Immature natural killer cell (primary cell): ENCODE measurements at regions not wholly inside any gene's neighbourhood (a gene's known extent, or its start where the extent isn't known, plus 50 kb on each side); places are given as distances from the start of the nearest gene placed in this dataset.

ENCODE experiments used
- DNase-seq, 3 donors: peaks; one replicate each; pipeline ENCODE4 v3.0.0; 2022; ENCODE audit warnings: mixed read lengths in 1 of 3
- H3K27ac Mint-ChIP-seq, 6 donors: one replicate each; pipeline ENCODE4 v1.8.0; 2020; ENCODE audit warnings: mixed read lengths in 6 of 6, mild to moderate bottlenecking in 5 of 6, inconsistent platforms in 4 of 6, moderate library complexity in 3 of 6
- H3K27me3 Mint-ChIP-seq, 3 donors: one replicate each; pipeline ENCODE4 v1.8.0; 2020 to 2021; ENCODE audit warnings: low read depth in 3 of 3, mild to moderate bottlenecking in 3 of 3, mixed read lengths in 3 of 3, moderate library complexity in 3 of 3, inconsistent platforms in 1 of 3
- H3K36me3 Mint-ChIP-seq, 3 donors: one replicate each; pipeline ENCODE4 v1.8.0; 2020; ENCODE audit warnings: mixed read lengths in 3 of 3, inconsistent platforms in 2 of 3, mild to moderate bottlenecking in 2 of 3
- H3K4me1 Mint-ChIP-seq, 2 donors: one replicate each; pipeline ENCODE4 v1.8.0; 2020; ENCODE audit warnings: inconsistent platforms in 2 of 2, mild to moderate bottlenecking in 2 of 2, mixed read lengths in 2 of 2, moderate library complexity in 1 of 2
- H3K4me3 Mint-ChIP-seq, 5 donors: one replicate each; pipeline ENCODE4 v1.8.0; 2020; ENCODE audit warnings: mild to moderate bottlenecking in 5 of 5, mixed read lengths in 5 of 5, inconsistent platforms in 3 of 5, moderate library complexity in 3 of 5
- H3K9me3 Mint-ChIP-seq, 6 donors: one replicate each; pipeline ENCODE4 v1.8.0; 2020; ENCODE audit warnings: mild to moderate bottlenecking in 6 of 6, mixed read lengths in 6 of 6, inconsistent platforms in 4 of 6, moderate library complexity in 3 of 6

DNA sequence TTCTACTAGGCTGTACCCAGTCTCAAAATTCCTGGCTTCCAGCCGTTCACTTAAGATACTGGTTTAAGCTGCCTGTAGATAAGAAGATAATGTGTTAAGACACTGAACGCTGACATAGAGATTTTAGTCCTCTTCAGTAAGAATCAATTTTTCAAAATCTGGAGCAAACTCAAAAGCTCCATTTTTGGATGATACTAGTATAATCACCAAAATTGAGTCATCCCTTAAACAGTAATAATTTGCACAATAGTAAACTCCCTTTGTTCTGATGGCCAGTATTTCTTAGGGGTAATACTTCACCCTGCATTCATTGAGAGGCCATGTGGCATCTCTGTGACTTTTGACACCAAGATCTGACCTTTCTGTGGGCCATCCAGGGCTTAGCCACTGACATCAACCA is 299.8 kb upstream of the USP25 start:
- no peak overlapping the region for H3K4me3 Mint-ChIP-seq
- H3K27ac Mint-ChIP-seq = no peak overlapping the region
- H3K9me3 Mint-ChIP-seq = no peaks in the 10 kb centered on the region
- H3K4me1 Mint-ChIP-seq = no peaks in the 10 kb centered on the region
- H3K36me3 Mint-ChIP-seq = no peaks in the 10 kb centered on the region
- no peak for DNase-seq
- peaks cover 0 to 2% (median 1%) of the 10 kb centered on the region in 3 donors for H3K27me3 Mint-ChIP-seq

- Mint-ChIP-seq H3K27me3 (peaks cover 0 to 2% (median 1%) of the 10 kb centered on the region in 3 donors), H3K27ac (no peak overlapping the region), H3K36me3 (no peaks in the 10 kb centered on the region), H3K9me3 (no peaks in the 10 kb centered on the region), H3K4me3 (no peak overlapping the region), H3K4me1 (no peaks in the 10 kb centered on the region)
- DNase-seq = no peak
These were observed 299.2 kb upstream of the USP25 start for GRCh38 chr21:15430577-15430976.

- Mint-ChIP-seq H3K9me3 (no peaks in the 10 kb centered on the region), H3K27ac (no peak overlapping the region), H3K4me3 (no peak overlapping the region), H3K4me1 (no peaks in the 10 kb centered on the region), H3K27me3 (peaks cover 0 to 2% (median 1%) of the 10 kb centered on the region in 3 donors), H3K36me3 (no peaks in the 10 kb centered on the region)
- no peak for DNase-seq
These were observed 298.7 kb upstream of the USP25 start for GRCh38 chr21:15431053-15431452.

- Mint-ChIP-seq H3K36me3 (no peaks in the 10 kb centered on the region), H3K4me3 (no peak overlapping the region), H3K27ac (no peak overlapping the region), H3K27me3 (peaks cover 1 to 2% (median 2%) of the 10 kb centered on the region in 3 donors), H3K4me1 (no peaks in the 10 kb centered on the region), H3K9me3 (no peaks in the 10 kb centered on the region)
- DNase-seq = no peak
These were observed 296.7 kb upstream of the USP25 start for GRCh38 chr21:15433091-15433490.

- Mint-ChIP-seq H3K27me3 (peaks cover 1 to 2% (median 2%) of the 10 kb centered on the region in 3 donors), H3K36me3 (no peaks in the 10 kb centered on the region), H3K4me1 (no peaks in the 10 kb centered on the region), H3K4me3 (no peak overlapping the region), H3K27ac (no peak overlapping the region), H3K9me3 (no peaks in the 10 kb centered on the region)
- DNase-seq = no peak
These were observed 295.4 kb upstream of the USP25 start for GRCh38 chr21:15434163-15434905.

GRCh38 chr21:15436031-15436430 is 293.8 kb upstream of the USP25 start:
- peaks cover 0 to 2% (median 1%) of the 10 kb centered on the region in 3 donors for H3K27me3 Mint-ChIP-seq
- no peaks in the 10 kb centered on the region for H3K4me1 Mint-ChIP-seq
- H3K36me3 Mint-ChIP-seq = no peaks in the 10 kb centered on the region
- no peaks in the 10 kb centered on the region for H3K9me3 Mint-ChIP-seq
- DNase-seq = no peak
- no peak overlapping the region for H3K4me3 Mint-ChIP-seq
- no peak overlapping the region for H3K27ac Mint-ChIP-seq

DNA sequence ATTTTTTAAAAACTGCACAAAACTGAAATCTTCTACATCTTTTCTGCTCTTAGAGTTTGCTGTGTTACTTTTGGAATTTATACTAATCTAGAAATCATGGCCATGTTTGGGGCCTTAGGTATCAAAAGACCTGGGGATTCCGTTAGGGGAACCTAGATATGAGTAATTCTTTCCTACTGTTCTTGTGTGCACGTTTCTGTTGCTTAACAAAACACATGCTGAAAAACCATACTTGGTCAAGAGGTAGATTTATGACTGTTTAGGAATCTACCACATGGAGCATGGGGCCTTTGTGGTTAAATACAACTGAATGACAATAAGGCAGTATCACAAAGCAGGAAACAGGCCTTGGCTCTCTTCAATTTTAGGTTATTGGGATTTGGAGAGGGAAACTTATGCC is 291.9 kb upstream of the USP25 start:
- H3K27ac Mint-ChIP-seq = no peak overlapping the region
- H3K9me3 Mint-ChIP-seq = no peaks in the 10 kb centered on the region
- H3K4me1 Mint-ChIP-seq = no peaks in the 10 kb centered on the region

GRCh38 chr21:15439726-15440125 is 290.1 kb upstream of the USP25 start:
- no peak for DNase-seq
- H3K4me3 Mint-ChIP-seq = no peak overlapping the region
- no peaks in the 10 kb centered on the region for H3K36me3 Mint-ChIP-seq
- peaks cover 0 to 2% (median 0%) of the 10 kb centered on the region in 3 donors for H3K27me3 Mint-ChIP-seq
- no peak overlapping the region for H3K27ac Mint-ChIP-seq
- no peaks in the 10 kb centered on the region for H3K9me3 Mint-ChIP-seq
- no peaks in the 10 kb centered on the region for H3K4me1 Mint-ChIP-seq

More for the DNA sequence above, 291.9 kb upstream of the USP25 start:
- H3K36me3 Mint-ChIP-seq = no peaks in the 10 kb centered on the region
- peaks cover 0 to 2% (median 0%) of the 10 kb centered on the region in 3 donors for H3K27me3 Mint-ChIP-seq
- DNase-seq = no peak
- no peak overlapping the region for H3K4me3 Mint-ChIP-seq

- Mint-ChIP-seq H3K27ac (no peak overlapping the region), H3K9me3 (no peaks in the 10 kb centered on the region), H3K36me3 (no peaks in the 10 kb centered on the region), H3K4me3 (no peak overlapping the region), H3K4me1 (no peaks in the 10 kb centered on the region), H3K27me3 (peaks cover 0 to 2% (median 0%) of the 10 kb centered on the region in 3 donors)
- no peak for DNase-seq
These were observed 288.7 kb upstream of the USP25 start for GRCh38 chr21:15441060-15441493.

GRCh38 chr21:15441992-15442391 is 287.8 kb upstream of the USP25 start:
- Mint-ChIP-seq H3K36me3 (no peaks in the 10 kb centered on the region), H3K27ac (no peak overlapping the region), H3K27me3 (peaks cover 0 to 2% (median 0%) of the 10 kb centered on the region in 3 donors), H3K4me1 (no peaks in the 10 kb centered on the region), H3K4me3 (no peak overlapping the region), H3K9me3 (no peaks in the 10 kb centered on the region)
- no peak for DNase-seq

DNA sequence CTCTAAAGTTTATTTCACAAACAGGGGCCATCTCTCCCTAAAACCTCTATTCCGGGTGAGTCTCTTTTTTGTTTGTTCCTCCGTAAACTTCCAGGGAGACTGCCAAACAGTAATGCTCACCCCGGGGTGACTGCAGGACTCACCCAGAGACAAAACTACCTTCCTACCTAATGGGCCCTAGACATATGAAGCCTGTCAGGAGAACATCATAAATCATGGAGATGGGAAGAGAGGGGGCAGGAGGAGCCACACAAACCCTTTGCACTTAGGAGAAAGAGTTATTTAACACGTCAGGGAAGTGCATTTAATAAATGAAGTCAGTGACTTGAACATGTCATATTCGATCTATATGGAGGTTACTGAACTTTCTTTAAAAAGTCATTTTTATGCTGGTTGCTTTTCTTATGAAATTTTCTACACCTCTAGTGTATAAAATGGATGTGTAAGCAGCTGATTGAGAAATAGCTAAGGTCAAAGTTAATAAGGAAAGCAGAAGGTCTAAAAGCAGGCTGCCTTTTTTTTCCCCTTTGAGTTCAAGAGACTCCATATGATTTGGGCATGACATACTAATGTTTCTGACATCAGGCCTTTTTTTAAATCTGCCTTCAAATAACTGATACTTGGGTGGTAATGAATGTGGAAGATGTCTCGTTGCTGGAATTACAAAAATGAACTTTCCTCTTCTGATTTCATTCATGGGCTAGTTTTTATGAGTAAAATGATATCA is 286.9 kb upstream of the USP25 start:
- Mint-ChIP-seq H3K27ac (no peak overlapping the region), H3K36me3 (no peaks in the 10 kb centered on the region), H3K27me3 (peaks cover 0 to 3% (median 2%) of the 10 kb centered on the region in 3 donors), H3K4me1 (no peaks in the 10 kb centered on the region), H3K4me3 (no peak overlapping the region), H3K9me3 (no peaks in the 10 kb centered on the region)
- DNase-seq = no peak

GRCh38 chr21:15443740-15444117 is 286.1 kb upstream of the USP25 start:
- DNase-seq = no peak
- H3K9me3 Mint-ChIP-seq = no peaks in the 10 kb centered on the region
- H3K4me1 Mint-ChIP-seq = no peaks in the 10 kb centered on the region
- H3K36me3 Mint-ChIP-seq = no peaks in the 10 kb centered on the region
- no peak overlapping the region for H3K4me3 Mint-ChIP-seq
- peaks cover 0 to 3% (median 2%) of the 10 kb centered on the region in 3 donors for H3K27me3 Mint-ChIP-seq
- H3K27ac Mint-ChIP-seq = no peak overlapping the region

GRCh38 chr21:15444118-15444960 is 285.4 kb upstream of the USP25 start:
- Mint-ChIP-seq H3K9me3 (no peaks in the 10 kb centered on the region), H3K36me3 (no peaks in the 10 kb centered on the region), H3K27me3 (peaks cover under 1 to 3% (median 2%) of the 10 kb centered on the region in 3 donors), H3K27ac (no peak overlapping the region), H3K4me3 (no peak overlapping the region), H3K4me1 (no peaks in the 10 kb centered on the region)
- no peak for DNase-seq

- DNase-seq = no peak
- Mint-ChIP-seq H3K36me3 (no peaks in the 10 kb centered on the region), H3K9me3 (peaks cover 0 to 3% (median 0%) of the 10 kb centered on the region in 6 donors), H3K4me3 (no peak overlapping the region), H3K4me1 (no peaks in the 10 kb centered on the region), H3K27ac (no peak overlapping the region), H3K27me3 (peaks cover 2 to 3% (median 3%) of the 10 kb centered on the region in 3 donors)
These were observed 284.5 kb upstream of the USP25 start for GRCh38 chr21:15445327-15445726.
